BJ (cell line): ENCODE measurements at regions not wholly inside any gene's neighbourhood (a gene's known extent, or its start where the extent isn't known, plus 50 kb on each side); places are given as distances from the start of the nearest gene placed in this dataset.

Source experiments
- CTCF ChIA-PET: fragments of 350-600 bp; formaldehyde crosslinking; extraction: SDS; loops from one replicate; lab custom pipeline; 2021; ENCODE audit warnings: antibody characterized with exemption, inconsistent platforms; lab: Yijun Ruan, JAX
- POLR2A ChIA-PET: fragments of 300-600 bp; sonication (Branson Sonifier 250); formaldehyde crosslinking; extraction: SDS; loops from one replicate; lab custom pipeline; 2021; ENCODE audit warnings: antibody characterized with exemption; lab: Charles Lee
- DNase-seq: peaks from one replicate; pipeline ENCODE4 v3.0.0-alpha.2; 2011; ENCODE audit warnings: low read depth
- H3K27me3 ChIP-seq: 2 replicates; pipeline ENCODE4 v1.6.0; 2011; ENCODE audit warnings: low read length; ENCODE audit not compliant: control insufficient read depth, insufficient read depth
- H3K36me3 ChIP-seq: 2 replicates; pipeline ENCODE4 v1.5.1; 2011; ENCODE audit warnings: low read length; ENCODE audit not compliant: control insufficient read depth, insufficient read depth
- H3K4me3 ChIP-seq: 2 replicates; pipeline ENCODE4 v1.5.1; 2011; ENCODE audit warnings: low read depth, mild to moderate bottlenecking, control low read depth, low read length
- CTCF ChIP-seq: IDR thresholded peaks from 2 replicates; pipeline ENCODE4 v1.5.1; 2011; ENCODE audit warnings: low read depth, mild to moderate bottlenecking, control low read depth, inconsistent platforms, low read length, moderate library complexity; ENCODE audit not compliant: insufficient read depth

GRCh38 chr5:133868946-133869518 lies 99.4 kb downstream of the C5orf15 start:
- Histone ChIP-seq H3K27me3 (peaks cover 3% of the 10 kb centered on the region), H3K4me3 (no peak overlapping the region), H3K36me3 (no peaks in the 10 kb centered on the region)
- CTCF ChIA-PET = interaction anchor here (0.7 to 2.4 kb wide), 26 partner anchors 9 to 758 kb away, joined by 3 to 27 read pairs (median 5); no protein-coding TSS in a partner anchor
- POLR2A ChIA-PET = no interaction called here
- peak; percentile 22 for DNase-seq
- TF ChIP-seq CTCF = peak; percentile 81

GRCh38 chr5:133867851-133868545 lies 100.4 kb downstream of the C5orf15 start:
- H3K27me3 ChIP-seq = peaks cover 4% of the 10 kb centered on the region
- POLR2A ChIA-PET = no interaction called here
- DNase-seq = no peak
- CTCF ChIA-PET = interaction anchor here (0.8 to 2.3 kb wide), 8 partner anchors 8 to 444 kb away, joined by 3 to 27 read pairs (median 8); no protein-coding TSS in a partner anchor
- H3K36me3 ChIP-seq = no peaks in the 10 kb centered on the region
- no peak for TF ChIP-seq CTCF
- H3K4me3 ChIP-seq = no peak overlapping the region

GRCh38 chr5:133867341-133867740 lies 101.1 kb downstream of the C5orf15 start:
- peaks cover 6% of the 10 kb centered on the region for H3K27me3 ChIP-seq
- TF ChIP-seq CTCF = no peak
- no peak overlapping the region for H3K4me3 ChIP-seq
- POLR2A ChIA-PET = no interaction called here
- no peaks in the 10 kb centered on the region for H3K36me3 ChIP-seq
- CTCF ChIA-PET = interaction anchor here (0.6 to 0.8 kb wide), 2 partner anchors 96 to 112 kb away, joined by 3 read pairs; no protein-coding TSS in a partner anchor
- DNase-seq = no peak

- no peak for DNase-seq
- ChIA-PET POLR2A (no interaction called here), CTCF (interaction anchor here (0.6 to 1.1 kb wide), 2 partner anchors 16 to 96 kb away, joined by 3 read pairs; no protein-coding TSS in a partner anchor)
- TF ChIP-seq CTCF = no peak
- Histone ChIP-seq H3K36me3 (no peaks in the 10 kb centered on the region), H3K27me3 (peaks cover 6% of the 10 kb centered on the region), H3K4me3 (no peak overlapping the region)
These were observed 101.6 kb downstream of the C5orf15 start for GRCh38 chr5:133866903-133867245.

- Histone ChIP-seq H3K36me3 (no peaks in the 10 kb centered on the region), H3K4me3 (no peak overlapping the region), H3K27me3 (peaks cover 6% of the 10 kb centered on the region)
- ChIA-PET POLR2A (no interaction called here), CTCF (interaction anchor here (0.6 to 1.1 kb wide), 3 partner anchors 15 to 1121 kb away, joined by 3 to 5 read pairs (median 3); no protein-coding TSS in a partner anchor)
- no peak for DNase-seq
- no peak for TF ChIP-seq CTCF
These were observed 102.1 kb downstream of the C5orf15 start for GRCh38 chr5:133866160-133866902.
